CD14-positive monocyte (primary cell): ENCODE measurements at regions not wholly inside any gene's neighbourhood (a gene's known extent, or its start where the extent isn't known, plus 50 kb on each side); places are given as distances from the start of the nearest gene placed in this dataset.

Experiments used
- DNase-seq, 3 donors: peaks; one replicate each; pipeline ENCODE4 v3.0.0-alpha.2; 2011 to 2022
- H2AFZ ChIP-seq: 2 replicates; pipeline ENCODE4 v1.6.0; 2012; ENCODE audit warnings: mild to moderate bottlenecking, low read depth, low read length, inconsistent platforms; ENCODE audit not compliant: insufficient read depth, poor library complexity, severe bottlenecking
- H3K27ac ChIP-seq, 2 donors: 1 replicate in 1 of 2; 2 replicates in 1 of 2; pipeline ENCODE4 v1.5.1; 2012 to 2013; ENCODE audit warnings: low read length in 2 of 2, control low read depth in 1 of 2, inconsistent platforms in 1 of 2, low read depth in 1 of 2, mild to moderate bottlenecking in 1 of 2
- H3K27me3 ChIP-seq, 2 donors: one replicate each; pipeline versions ENCODE4 v1.6.0 to v1.6.1; 2011 to 2013; ENCODE audit warnings: low read length in 2 of 2; ENCODE audit not compliant: control insufficient read depth in 2 of 2, insufficient read depth in 2 of 2
- H3K36me3 ChIP-seq, 2 donors: replicated peaks in 1 of 2; 1 replicate in 1 of 2; 2 replicates in 1 of 2; pipeline versions ENCODE4 v1.5.1 to v1.6.1; 2012 to 2013; ENCODE audit warnings: low read length in 2 of 2, control low read depth in 1 of 2, inconsistent platforms in 1 of 2, mild to moderate bottlenecking in 1 of 2; ENCODE audit not compliant: insufficient read depth in 2 of 2, control insufficient read depth in 1 of 2
- H3K4me1 ChIP-seq, 2 donors: 1 replicate in 1 of 2; 2 replicates in 1 of 2; pipeline versions ENCODE4 v1.5.1 to v1.6.1; 2012 to 2013; ENCODE audit warnings: low read length in 2 of 2, control low read depth in 1 of 2, inconsistent platforms in 1 of 2, mild to moderate bottlenecking in 1 of 2, moderate library complexity in 1 of 2; ENCODE audit not compliant: insufficient read depth in 2 of 2, control insufficient read depth in 1 of 2
- H3K4me2 ChIP-seq: replicated peaks from 2 replicates; pipeline ENCODE3; 2012; ENCODE audit warnings: low read length, moderate library complexity, mild to moderate bottlenecking; ENCODE audit not compliant: poor library complexity, severe bottlenecking; ENCODE audit errors: extremely low read depth
- H3K4me3 ChIP-seq, 3 experiments: fragments of 200-600 bp in 1 of 3; sonication (generic) in 1 of 3; replicated peaks in 1 of 3; 1 replicate in 2 of 3; 2 replicates in 1 of 3; pipeline ENCODE4 v1.5.1; 2011 to 2013; ENCODE audit warnings: low read length in 3 of 3, mild to moderate bottlenecking in 3 of 3, control low read depth in 2 of 3, low read depth in 2 of 3, inconsistent platforms in 1 of 3, moderate library complexity in 1 of 3
- H3K79me2 ChIP-seq: 2 replicates; pipeline ENCODE4 v1.6.0; 2012; ENCODE audit warnings: mild to moderate bottlenecking, control low read depth, inconsistent platforms, low read length, moderate library complexity; ENCODE audit not compliant: insufficient read depth
- H3K9ac ChIP-seq: 2 replicates; pipeline ENCODE4 v1.6.0; 2017; ENCODE audit warnings: low read length, mild to moderate bottlenecking; ENCODE audit not compliant: insufficient read depth, poor library complexity, severe bottlenecking
- H3K9me3 ChIP-seq, 2 donors: replicated peaks in 1 of 2; 1 replicate in 1 of 2; 2 replicates in 1 of 2; pipeline versions ENCODE4 v1.5.1 to v1.6.1; 2012 to 2013; ENCODE audit warnings: low read length in 2 of 2, control low read depth in 1 of 2; ENCODE audit not compliant: control insufficient read depth in 1 of 2, insufficient read depth in 1 of 2
- H4K20me1 ChIP-seq: 2 replicates; pipeline ENCODE4 v1.6.0; 2012; ENCODE audit warnings: mild to moderate bottlenecking, low read length, control low read depth, moderate library complexity; ENCODE audit not compliant: insufficient read depth
- H3K27ac Mint-ChIP-seq, 7 donors: one replicate each; pipeline ENCODE4 v1.8.0; 2020; ENCODE audit warnings: mild to moderate bottlenecking in 7 of 7, mixed read lengths in 7 of 7, moderate library complexity in 6 of 7, inconsistent platforms in 2 of 7
- H3K27me3 Mint-ChIP-seq, 3 donors: one replicate each; pipeline ENCODE4 v1.8.0; 2021 to 2022; ENCODE audit warnings: low read depth in 3 of 3, mild to moderate bottlenecking in 3 of 3, mixed read lengths in 3 of 3, moderate library complexity in 3 of 3, inconsistent platforms in 1 of 3
- H3K36me3 Mint-ChIP-seq, 2 donors: one replicate each; pipeline ENCODE4 v1.8.0; 2020; ENCODE audit warnings: mixed read lengths in 2 of 2, inconsistent platforms in 1 of 2, mild to moderate bottlenecking in 1 of 2
- H3K4me1 Mint-ChIP-seq: one replicate; pipeline ENCODE4 v1.8.0; 2020; ENCODE audit warnings: mild to moderate bottlenecking, mixed read lengths
- H3K4me3 Mint-ChIP-seq, 2 donors: one replicate each; pipeline ENCODE4 v1.8.0; 2020; ENCODE audit warnings: mild to moderate bottlenecking in 2 of 2, mixed read lengths in 2 of 2, moderate library complexity in 1 of 2
- H3K9me3 Mint-ChIP-seq, 7 donors: one replicate each; pipeline ENCODE4 v1.8.0; 2020 to 2022; ENCODE audit warnings: mixed read lengths in 7 of 7, mild to moderate bottlenecking in 6 of 7, moderate library complexity in 6 of 7, inconsistent platforms in 2 of 7
- CTCF ChIP-seq: fragments of 200-600 bp; IDR thresholded peaks from one replicate; pipeline ENCODE4 v1.8.0; 2022; ENCODE audit warnings: antibody characterized with exemption, mild to moderate bottlenecking
- WGBS: methylation state at CpG from one replicate; pipeline ENCODE4 v1.1.5; 2013; ENCODE audit warnings: missing lambda C conversion rate; ENCODE audit not compliant: insufficient coverage; 5-methylcytosine and 5-hydroxymethylcytosine counted together
- intact Hi-C, 2 donors: fragments of 100-400 bp; cut with micrococcal nuclease; formaldehyde crosslinking; loops; one replicate each; pipeline versions ENCODE4 v1.15.0 to v1.15.1; 2023

DNA sequence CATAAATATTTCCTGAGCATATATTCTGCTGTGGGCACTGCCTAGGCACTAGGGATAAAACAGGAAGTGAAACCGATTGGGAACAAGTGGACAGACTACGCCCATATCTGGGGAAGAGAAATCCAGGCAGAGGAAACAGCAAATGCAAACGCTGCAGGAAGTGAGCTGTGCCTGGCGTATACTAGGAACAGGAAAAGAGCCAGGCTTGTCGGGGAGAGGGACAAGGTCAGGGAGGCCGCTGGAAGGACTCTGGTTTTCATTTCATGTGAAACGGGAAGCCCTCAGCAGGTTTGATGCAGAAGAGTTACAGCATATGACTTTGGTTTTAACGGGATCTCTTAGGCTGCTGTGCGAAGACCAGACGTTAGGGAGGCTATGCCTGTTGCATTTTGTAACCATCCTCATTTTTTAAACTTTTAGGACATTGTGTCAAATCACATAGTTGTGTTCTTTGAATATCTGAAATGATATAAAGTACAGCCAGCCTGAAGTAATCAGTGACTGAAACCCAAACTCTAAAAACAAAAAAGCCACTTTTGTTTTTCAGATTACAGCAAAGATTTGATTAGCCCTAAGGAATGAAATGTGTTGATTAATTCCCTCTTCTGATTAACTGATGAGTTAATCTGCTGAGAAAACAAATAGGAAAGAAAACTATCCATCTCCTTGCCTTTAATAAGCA lies 110.2 kb upstream of the PIEZO2 start:
- H3K79me2 ChIP-seq = no peaks in the 10 kb centered on the region
- no peaks in the 10 kb centered on the region for H3K36me3 ChIP-seq
- peak overlapping the region; percentile 36 for H3K4me2 ChIP-seq
- H3K9ac ChIP-seq = peak overlapping the region; percentile 27
- peak; percentile 3 to 51 (median 32) for DNase-seq
- H4K20me1 ChIP-seq = no peaks in the 10 kb centered on the region
- WGBS = 5% methylated on average over 7 of the region's 10 CpGs
- H3K4me1 ChIP-seq = peaks cover 5 to 6% of the 10 kb centered on the region in 2 donors
- Mint-ChIP-seq H3K9me3 (peaks cover 4 to 16% (median 12%) of the 10 kb centered on the region in 7 donors), H3K4me1 (peaks cover 13% of the 10 kb centered on the region), H3K36me3 (no peaks in the 10 kb centered on the region), H3K4me3 (peak overlapping the region; percentile 57 to 84), H3K27me3 (peaks cover 0 to 5% (median 2%) of the 10 kb centered on the region in 3 donors), H3K27ac (peak overlapping the region in 2 of 7 donors; percentile 27 to 80)
- H2AFZ ChIP-seq = no peak overlapping the region
- H3K27ac ChIP-seq = no peak overlapping the region
- H3K4me3 ChIP-seq = no peak overlapping the region
- no peaks in the 10 kb centered on the region for H3K27me3 ChIP-seq
- TF ChIP-seq CTCF = no peak
- intact Hi-C loops = no loop called here
- H3K9me3 ChIP-seq = peaks cover 12 to 14% of the 10 kb centered on the region in 2 donors

DNA sequence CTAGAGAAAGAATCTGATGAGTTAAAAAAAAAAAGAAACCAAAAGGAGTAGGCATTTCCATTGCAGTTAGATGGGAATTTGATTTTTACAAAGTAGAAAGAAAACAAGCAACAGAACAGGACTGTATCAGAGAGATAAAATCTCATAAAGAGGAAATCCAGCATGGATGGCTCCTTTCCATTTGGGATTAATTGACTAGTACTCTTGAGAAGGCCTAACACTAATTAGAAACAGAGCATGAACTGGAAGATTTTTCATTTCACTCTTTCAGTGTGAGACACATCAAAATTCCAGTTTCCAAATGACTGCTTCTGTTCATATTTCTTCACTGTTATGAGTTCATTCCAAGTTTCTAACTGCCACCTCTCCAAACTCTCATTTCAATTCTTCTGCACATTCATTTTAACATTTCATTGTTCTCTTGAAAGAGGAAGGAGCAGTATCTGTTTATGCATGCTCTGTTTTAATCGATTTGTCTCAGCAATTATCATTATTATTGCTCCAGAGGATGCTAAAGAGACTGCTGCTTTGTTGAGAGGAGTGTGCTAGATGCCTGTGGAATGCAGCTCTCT lies 108.8 kb upstream of the PIEZO2 start:
- TF ChIP-seq CTCF = no peak
- Mint-ChIP-seq H3K9me3 (peaks cover 0 to 5% (median 2%) of the 10 kb centered on the region in 7 donors), H3K27ac (no peak overlapping the region), H3K4me1 (peaks cover 13% of the 10 kb centered on the region), H3K27me3 (peaks cover 0 to 5% (median 2%) of the 10 kb centered on the region in 3 donors), H3K36me3 (no peaks in the 10 kb centered on the region), H3K4me3 (no peak overlapping the region)
- H3K27ac ChIP-seq = no peak overlapping the region
- no peak overlapping the region for H3K4me3 ChIP-seq
- no peak overlapping the region for H3K9ac ChIP-seq
- H4K20me1 ChIP-seq = no peaks in the 10 kb centered on the region
- H2AFZ ChIP-seq = no peak overlapping the region
- H3K36me3 ChIP-seq = no peaks in the 10 kb centered on the region
- H3K79me2 ChIP-seq = no peaks in the 10 kb centered on the region
- no CpG with 5 or more reads among the region's 1 CpG for WGBS
- H3K4me1 ChIP-seq = peaks cover 5 to 6% of the 10 kb centered on the region in 2 donors
- H3K4me2 ChIP-seq = no peak overlapping the region
- no peaks in the 10 kb centered on the region for H3K27me3 ChIP-seq
- intact Hi-C loops = no loop called here
- H3K9me3 ChIP-seq = peaks cover 0 to 4% of the 10 kb centered on the region in 2 donors
- DNase-seq = no peak
